OCI-LY7 (cell line): ENCODE measurements at regions not wholly inside any gene's neighbourhood (a gene's known extent, or its start where the extent isn't known, plus 50 kb on each side); places are given as distances from the start of the nearest gene placed in this dataset.

Experiments used
- CTCF ChIP-seq: fragments of 200-600 bp; sonication (generic); conservative IDR thresholded peaks from 2 replicates; pipeline ENCODE4 v1.5.1; 2014; ENCODE audit warnings: mild to moderate bottlenecking, antibody characterized with exemption, low read length, moderate library complexity, mixed read lengths
- EZH2phosphoT487 ChIP-seq: fragments of 200-600 bp; sonication (generic); IDR thresholded peaks from 2 replicates; pipeline ENCODE4 v1.6.1; 2018; ENCODE audit warnings: low read depth, borderline replicate concordance, mild to moderate bottlenecking, mixed run types, antibody characterized with exemption, low read length, moderate library complexity, mixed read lengths

DNA sequence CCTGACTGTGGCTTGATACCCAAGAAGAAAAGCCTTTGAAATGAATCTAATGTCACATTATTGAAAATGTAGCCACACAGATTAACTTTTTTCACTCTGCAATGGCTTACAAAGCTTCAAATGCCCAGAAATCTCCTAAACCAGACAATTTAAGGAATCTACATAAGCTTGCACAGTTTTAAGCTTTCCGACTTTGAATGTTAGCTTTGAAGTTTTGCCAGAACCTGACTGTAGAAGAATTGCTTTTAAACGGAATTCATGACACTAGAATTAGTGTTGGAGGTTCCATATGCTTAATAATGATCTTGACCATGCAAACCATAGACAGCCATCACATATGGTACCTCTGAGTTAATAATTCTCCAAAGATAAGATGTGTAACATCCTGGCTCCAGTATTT, 798.5 kb upstream of the EPHA7 start:
- no peak for TF ChIP-seq EZH2phosphoT487
- TF ChIP-seq CTCF = no peak
